ENCODE measurements at regions not wholly inside any gene's neighbourhood (a gene's known extent, or its start where the extent isn't known, plus 50 kb on each side); places are given as distances from the start of the nearest gene placed in this dataset.

DNA sequence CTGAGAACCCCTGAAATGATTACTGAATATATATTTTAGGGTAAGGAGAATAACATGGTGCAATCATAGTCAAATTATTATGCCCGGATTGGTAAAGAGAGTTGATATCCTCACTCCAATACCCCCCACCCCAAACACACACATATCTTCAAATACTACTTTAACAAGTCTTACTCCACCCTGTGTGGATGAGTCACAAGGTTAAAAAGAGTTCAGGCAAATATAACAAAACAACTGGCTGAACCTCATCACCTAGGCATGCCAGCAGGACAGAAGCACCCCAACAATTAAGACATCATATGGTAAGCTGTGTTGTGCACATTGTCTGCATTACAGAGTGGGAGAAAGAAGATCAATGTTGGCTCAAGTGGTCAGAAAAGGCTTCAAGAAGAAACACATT lies 857.4 kb downstream of the TDRD15 start:
- DNase-seq (no peak), ATAC-seq (no peak), FAIRE-seq (no peak)
- no peaks in the 10 kb centered on the region for H3K9me3 ChIP-seq
- no peak for TF ChIP-seq CTCF (IDR thresholded peaks at IDR 0.05)
- WGBS, 2 donors = 44 to 93% methylated on average over 1 of the region's 1 CpG
- no peak overlapping the region for H3K27ac ChIP-seq
- H3K27me3 ChIP-seq = no peaks in the 10 kb centered on the region
- no peaks in the 10 kb centered on the region for H3K4me1 ChIP-seq
- no peaks in the 10 kb centered on the region for H3K36me3 ChIP-seq
- intact Hi-C loops (cut with DNase I) = no loop called here
- no peak overlapping the region for H3K4me3 ChIP-seq

DNA sequence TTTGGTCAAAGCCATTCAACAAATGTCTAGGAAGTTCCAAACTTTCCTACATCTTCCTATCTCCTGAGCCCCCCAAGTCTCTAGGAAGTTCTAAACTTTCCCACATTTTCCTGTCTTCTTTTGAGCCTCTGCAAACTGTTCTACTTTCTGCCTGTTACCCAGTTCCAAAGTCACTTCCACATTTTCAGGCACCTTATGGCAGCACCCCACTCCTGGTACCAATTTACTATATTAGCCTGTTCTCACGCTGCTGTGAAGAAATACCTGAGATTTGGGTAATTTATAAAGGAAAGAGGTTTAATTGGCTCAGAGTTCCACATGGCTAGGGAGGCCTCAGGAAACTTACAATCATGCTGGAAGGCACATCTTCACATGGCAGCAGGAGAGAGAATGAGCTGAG lies 869.2 kb downstream of the TDRD15 start:
- intact Hi-C loops (cut with DNase I) = no loop called here
- 57 to 87% methylated on average over 1 of the region's 1 CpG for WGBS, 2 donors
- no peak overlapping the region for H3K27ac ChIP-seq
- no peaks in the 10 kb centered on the region for H3K4me1 ChIP-seq
- H3K9me3 ChIP-seq = no peaks in the 10 kb centered on the region
- H3K36me3 ChIP-seq = no peaks in the 10 kb centered on the region
- no peaks in the 10 kb centered on the region for H3K27me3 ChIP-seq
- FAIRE-seq (no peak), DNase-seq (no peak), ATAC-seq (no peak)
- TF ChIP-seq CTCF (IDR thresholded peaks at IDR 0.05) = no peak
- no peak overlapping the region for H3K4me3 ChIP-seq

GRCh38 chr2:21996339-21996738 lies 872.6 kb downstream of the TDRD15 start:
- no peak overlapping the region for H3K27ac ChIP-seq
- H3K4me1 ChIP-seq = no peaks in the 10 kb centered on the region
- TF ChIP-seq CTCF (IDR thresholded peaks at IDR 0.05) = no peak
- ATAC-seq (no peak), FAIRE-seq (no peak), DNase-seq (no peak)
- intact Hi-C loops (cut with DNase I) = no loop called here
- no peaks in the 10 kb centered on the region for H3K9me3 ChIP-seq
- H3K4me3 ChIP-seq = no peak overlapping the region
- H3K36me3 ChIP-seq = no peaks in the 10 kb centered on the region
- WGBS, 2 donors = 34 to 55% methylated on average over 5 of the region's 5 CpGs
- H3K27me3 ChIP-seq = no peaks in the 10 kb centered on the region

GRCh38 chr2:21999522-21999921 lies 875.8 kb downstream of the TDRD15 start:
- intact Hi-C loops (cut with DNase I) = no loop called here
- H3K4me1 ChIP-seq = no peaks in the 10 kb centered on the region
- H3K27ac ChIP-seq = no peak overlapping the region
- FAIRE-seq (no peak), DNase-seq (no peak), ATAC-seq (no peak)
- no peak for TF ChIP-seq CTCF (IDR thresholded peaks at IDR 0.05)
- H3K27me3 ChIP-seq = no peaks in the 10 kb centered on the region
- H3K4me3 ChIP-seq = no peak overlapping the region
- H3K36me3 ChIP-seq = no peaks in the 10 kb centered on the region
- 20 to 21% methylated on average over 1 of the region's 1 CpG for WGBS, 2 donors
- H3K9me3 ChIP-seq = no peaks in the 10 kb centered on the region

GRCh38 chr2:22002066-22002465 lies 878.3 kb downstream of the TDRD15 start:
- TF ChIP-seq CTCF (IDR thresholded peaks at IDR 0.05) = no peak
- no peak overlapping the region for H3K27ac ChIP-seq
- WGBS, 2 donors = 53 to 67% methylated on average over 1 of the region's 1 CpG
- no peaks in the 10 kb centered on the region for H3K4me1 ChIP-seq
- no peaks in the 10 kb centered on the region for H3K36me3 ChIP-seq
- H3K27me3 ChIP-seq = no peaks in the 10 kb centered on the region
- no peak for FAIRE-seq
- no peak overlapping the region for H3K4me3 ChIP-seq
- no peak for ATAC-seq
- no peak for DNase-seq
- intact Hi-C loops (cut with DNase I) = no loop called here
- no peaks in the 10 kb centered on the region for H3K9me3 ChIP-seq

Data from pancreas (tissue), 10 donors.